ENCODE measurements at regions not wholly inside any gene's neighbourhood (a gene's known extent, or its start where the extent isn't known, plus 50 kb on each side); places are given as distances from the start of the nearest gene placed in this dataset.

GRCh38 chr3:147222291-147222690 is 184.1 kb downstream of the ZIC4 start:
- no peak overlapping the region for H3K4me3 ChIP-seq
- no peak for FAIRE-seq
- SMC1A ChIA-PET (ENCODE audit: uncharacterized antibody, unreplicated experiment): no interaction called here
- no peaks in the 10 kb centered on the region for H3K36me3 ChIP-seq (ENCODE audit: control insufficient read depth in 2 of 2, insufficient read depth in 2 of 2, low read length in 1 of 2)
- no peaks in the 10 kb centered on the region for H3K4me1 ChIP-seq (ENCODE audit: control insufficient read depth, insufficient read depth, low read length)
- TF ChIP-seq POLR2AphosphoS2 (IDR thresholded peaks at IDR 0.05; ENCODE audit: low read depth, low read length): no peak
- no peaks in the 10 kb centered on the region for H3K9me3 ChIP-seq (replicated peaks; ENCODE audit: control insufficient read depth, insufficient read depth, low read length)
- no peak overlapping the region for H3K9ac ChIP-seq (ENCODE audit: control insufficient read depth, insufficient read depth, low read length)
- RAD21 ChIA-PET (ENCODE audit: unreplicated experiment): no interaction called here
- no TSS peak for BruUV-seq (replicated peaks)
- CTCF ChIA-PET: no interaction called here
- no peaks in the 10 kb centered on the region for H4K20me1 ChIP-seq (ENCODE audit: control insufficient read depth, insufficient read depth)
- no peaks in the 10 kb centered on the region for H3K79me2 ChIP-seq (ENCODE audit: control insufficient read depth, insufficient read depth, low read length)
- 0% methylated on average over 1 of the region's 1 CpG for WGBS (ENCODE audit: insufficient coverage, insufficient replicate concordance, low lambda C conversion rate, missing lambda C conversion rate)
- ATAC-seq: no peak
- H3K27ac ChIP-seq (ENCODE audit: control insufficient read depth, insufficient read depth): no peak overlapping the region
- DNase-seq (ENCODE audit: low read depth, low spot score): no peak
- in situ Hi-C loops (cut with MboI): no loop called here
- no peak overlapping the region for H2AFZ ChIP-seq (ENCODE audit: control insufficient read depth, low read depth, low read length)
- intact Hi-C loops (cut with micrococcal nuclease; ENCODE audit: unreplicated experiment): no loop called here
- no peaks in the 10 kb centered on the region for H3K27me3 ChIP-seq (replicated peaks in 1 of 2; ENCODE audit: control insufficient read depth in 2 of 2, insufficient read depth in 2 of 2, low read length in 1 of 2)
- POLR2A ChIA-PET: no interaction called here
- H3K4me2 ChIP-seq (ENCODE audit: control insufficient read depth, insufficient read depth): no peak overlapping the region

GRCh38 chr3:147218965-147219364 is 187.4 kb downstream of the ZIC4 start:
- no peak for FAIRE-seq
- RAD21 ChIA-PET (ENCODE audit: unreplicated experiment): no interaction called here
- BruUV-seq (replicated peaks): no TSS peak

More at GRCh38 chr3:147218965-147219364, 187.4 kb downstream of the ZIC4 start:
- Histone ChIP-seq H3K4me2 (ENCODE audit: control insufficient read depth, insufficient read depth) (no peak overlapping the region), H3K27me3 (replicated peaks in 1 of 2; ENCODE audit: control insufficient read depth in 2 of 2, insufficient read depth in 2 of 2, low read length in 1 of 2) (no peaks in the 10 kb centered on the region), H3K4me1 (ENCODE audit: control insufficient read depth, insufficient read depth, low read length) (no peaks in the 10 kb centered on the region), H3K4me3 (no peak overlapping the region), H4K20me1 (ENCODE audit: control insufficient read depth, insufficient read depth) (no peaks in the 10 kb centered on the region), H2AFZ (ENCODE audit: control insufficient read depth, low read depth, low read length) (no peak overlapping the region), H3K9ac (ENCODE audit: control insufficient read depth, insufficient read depth, low read length) (no peak overlapping the region), H3K36me3 (ENCODE audit: control insufficient read depth in 2 of 2, insufficient read depth in 2 of 2, low read length in 1 of 2) (no peaks in the 10 kb centered on the region), H3K79me2 (ENCODE audit: control insufficient read depth, insufficient read depth, low read length) (no peaks in the 10 kb centered on the region), H3K27ac (ENCODE audit: control insufficient read depth, insufficient read depth) (no peak overlapping the region), H3K9me3 (replicated peaks; ENCODE audit: control insufficient read depth, insufficient read depth, low read length) (no peaks in the 10 kb centered on the region)
- POLR2A ChIA-PET: no interaction called here
- in situ Hi-C loops (cut with MboI): no loop called here
- SMC1A ChIA-PET (ENCODE audit: uncharacterized antibody, unreplicated experiment): interaction anchor here (0.5 kb wide), 1 partner anchor 25 kb away, joined by 3 read pairs; no protein-coding TSS in a partner anchor
- WGBS (ENCODE audit: insufficient coverage, insufficient replicate concordance, low lambda C conversion rate, missing lambda C conversion rate): 13% methylated on average over 4 of the region's 4 CpGs
- TF ChIP-seq LARP7 (IDR thresholded peaks at IDR 0.05) (no peak), RUNX3 (IDR thresholded peaks at IDR 0.05; ENCODE audit: low read length) (no peak), SUZ12 (IDR thresholded peaks at IDR 0.05; ENCODE audit: unreplicated experiment) (no peak), POLR2AphosphoS2 (IDR thresholded peaks at IDR 0.05; ENCODE audit: low read depth, low read length) (no peak), ZBED1 (IDR thresholded peaks at IDR 0.05; ENCODE audit: borderline replicate concordance) (no peak), NFYA (IDR thresholded peaks at IDR 0.05; ENCODE audit: borderline replicate concordance, low read depth, low read length) (no peak), NRF1 (conservative IDR thresholded peaks at IDR 0.05; ENCODE audit: low read depth, low read length) (no peak), SMC3 (IDR thresholded peaks at IDR 0.05; ENCODE audit: borderline replicate concordance, low read length) (no peak), ZNF622 (IDR thresholded peaks at IDR 0.05) (no peak), MLLT1 (IDR thresholded peaks at IDR 0.05) (no peak)
- DNase-seq (ENCODE audit: low read depth, low spot score): no peak
- intact Hi-C loops (cut with micrococcal nuclease; ENCODE audit: unreplicated experiment): no loop called here
- peak; percentile 61 for ATAC-seq
- CTCF ChIA-PET: no interaction called here
